Psoas muscle (tissue), 7 donors: ENCODE measurements at regions not wholly inside any gene's neighbourhood (a gene's known extent, or its start where the extent isn't known, plus 50 kb on each side); places are given as distances from the start of the nearest gene placed in this dataset.

ENCODE experiments used
- ATAC-seq, 4 donors: fragments of 200-7000 bp; cut with Tn5 transposase; one replicate each; pipeline ENCODE4 v1.9.1; 2020; ENCODE audit warnings: moderate library complexity in 3 of 4, mild to moderate bottlenecking in 2 of 4
- DNase-seq, 2 donors: peaks; one replicate each; pipeline ENCODE4 v3.0.0-alpha.2; 2020
- H3K27ac ChIP-seq: fragments of 200-600 bp; one replicate; pipeline ENCODE4 v1.8.0; 2022
- H3K27me3 ChIP-seq, 3 donors: fragments of 200-600 bp in 1 of 3; one replicate each; pipeline versions ENCODE4 v1.6.1 to v1.8.0; 2013 to 2022; ENCODE audit warnings: low read length in 2 of 3, mild to moderate bottlenecking in 2 of 3, moderate library complexity in 1 of 3; ENCODE audit not compliant: insufficient read depth in 3 of 3
- H3K36me3 ChIP-seq, 2 donors: fragments of 200-600 bp in 1 of 2; one replicate each; pipeline versions ENCODE4 v1.6.1 to v1.8.0; 2013 to 2022; ENCODE audit warnings: low read depth in 1 of 2, mild to moderate bottlenecking in 1 of 2, moderate library complexity in 1 of 2; ENCODE audit not compliant: insufficient read depth in 1 of 2
- H3K4me1 ChIP-seq: fragments of 200-600 bp; one replicate; pipeline ENCODE4 v1.8.0; 2022
- H3K4me3 ChIP-seq: fragments of 200-600 bp; one replicate; pipeline ENCODE4 v1.8.0; 2022; ENCODE audit warnings: mild to moderate bottlenecking
- H3K9me3 ChIP-seq: fragments of 200-600 bp; one replicate; pipeline ENCODE4 v1.8.0; 2022
- CTCF ChIP-seq: fragments of 200-600 bp; IDR thresholded peaks from one replicate; pipeline ENCODE4 v1.8.0; 2022; ENCODE audit warnings: antibody characterized with exemption
- WGBS, 3 donors: extraction: QIAGEN DNeasy Blood & Tissue Kit; methylation state at CpG; one replicate each; pipeline versions ENCODE4 v1.1.6 to v1.1.7; 2013; 5-methylcytosine and 5-hydroxymethylcytosine counted together
- intact Hi-C, 2 donors: fragments of 100-400 bp; cut with DNase I; formaldehyde crosslinking; loops; one replicate each; pipeline versions ENCODE4 v1.11.0 to v1.14.2; 2022
- donor health status: healthy with polysubstance abuse.
- donor health status: DM: no; HTN: no; CAD: no; lungs with moderate emphysema.
- donor health status: Bipolar disorder and iron deficiency.
- donor health status: healthy.
- donor health status: DM: yes; HTN: yes; CAD: no.
- donor health status: DM: no; HTN: no; CAD: no.
- donor health status: DM: yes; HTN: yes; CAD: no.

- 35 to 46% (median 41%) methylated on average over 2 of the region's 2 CpGs for WGBS, 3 donors
- intact Hi-C loops, result no loop called here
- no peak overlapping the region for H3K4me3 ChIP-seq
- DNase-seq, result no peak
- ATAC-seq, result no peak
- no peaks in the 10 kb centered on the region for H3K9me3 ChIP-seq
- H3K4me1 ChIP-seq, result no peaks in the 10 kb centered on the region
- TF ChIP-seq CTCF, result no peak
- H3K27me3 ChIP-seq, result no peaks in the 10 kb centered on the region
- H3K36me3 ChIP-seq, result no peaks in the 10 kb centered on the region
- no peak overlapping the region for H3K27ac ChIP-seq
These were observed 384.5 kb upstream of the CDH6 start for GRCh38 chr5:30808996-30809395.

- WGBS, 3 donors, result 68 to 76% (median 70%) methylated on average over 7 of the region's 7 CpGs
- TF ChIP-seq CTCF, result no peak
- DNase-seq, result no peak
- no peak for ATAC-seq
- Histone ChIP-seq H3K9me3 (no peaks in the 10 kb centered on the region), H3K4me3 (no peak overlapping the region), H3K27ac (no peak overlapping the region), H3K27me3 (no peaks in the 10 kb centered on the region), H3K36me3 (no peaks in the 10 kb centered on the region), H3K4me1 (no peaks in the 10 kb centered on the region)
- intact Hi-C loops, result no loop called here
These were observed 388.6 kb upstream of the CDH6 start for GRCh38 chr5:30804739-30805505.

- intact Hi-C loops, result no loop called here
- ATAC-seq, result no peak
- Histone ChIP-seq H3K4me1 (no peaks in the 10 kb centered on the region), H3K36me3 (no peaks in the 10 kb centered on the region), H3K4me3 (no peak overlapping the region), H3K27ac (no peak overlapping the region), H3K27me3 (no peaks in the 10 kb centered on the region), H3K9me3 (no peaks in the 10 kb centered on the region)
- no peak for TF ChIP-seq CTCF
- DNase-seq, result no peak
- 82 to 86% (median 83%) methylated on average over 5 of the region's 5 CpGs for WGBS, 3 donors
These were observed 390.4 kb upstream of the CDH6 start for GRCh38 chr5:30802961-30803705.

GRCh38 chr5:30781643-30782042 is 411.8 kb upstream of the CDH6 start:
- Histone ChIP-seq H3K4me1 (no peaks in the 10 kb centered on the region), H3K27ac (no peak overlapping the region), H3K4me3 (no peak overlapping the region), H3K36me3 (no peaks in the 10 kb centered on the region), H3K9me3 (no peaks in the 10 kb centered on the region), H3K27me3 (no peaks in the 10 kb centered on the region)
- DNase-seq (no peak), ATAC-seq (no peak)
- no peak for TF ChIP-seq CTCF
- 46 to 56% (median 53%) methylated on average over 2 of the region's 2 CpGs for WGBS, 3 donors
- intact Hi-C loops, result no loop called here
